Neural progenitor cell (in vitro differentiated cells): ENCODE measurements at regions not wholly inside any gene's neighbourhood (a gene's known extent, or its start where the extent isn't known, plus 50 kb on each side); places are given as distances from the start of the nearest gene placed in this dataset.

ENCODE experiments used
- DNase-seq: peaks from one replicate; pipeline ENCODE4 v3.0.0-alpha.2; 2016; ENCODE audit warnings: low spot score
- H2AFZ ChIP-seq: fragments of 200-600 bp; sonication (generic); replicated peaks from 2 replicates; pipeline ENCODE4 v1.6.1; 2016; ENCODE audit warnings: antibody characterized with exemption
- H3F3A ChIP-seq: fragments of 200-600 bp; sonication (generic); 2 replicates; pipeline ENCODE4 v1.6.1; 2016; ENCODE audit warnings: antibody characterized with exemption, low read depth
- H3K27ac ChIP-seq: fragments of 200-600 bp; sonication (generic); 2 replicates; pipeline ENCODE4 v1.5.1; 2016; ENCODE audit warnings: mild to moderate bottlenecking
- H3K27me3 ChIP-seq: fragments of 200-600 bp; sonication (generic); 2 replicates; pipeline ENCODE4 v1.6.1; 2016; ENCODE audit warnings: mild to moderate bottlenecking, moderate library complexity
- H3K36me3 ChIP-seq: fragments of 200-600 bp; sonication (generic); 2 replicates; pipeline ENCODE4 v1.5.1; 2016
- H3K4me1 ChIP-seq: fragments of 200-600 bp; sonication (generic); 2 replicates; pipeline ENCODE4 v1.6.1; 2016; ENCODE audit warnings: mixed run types
- H3K4me2 ChIP-seq: fragments of 200-600 bp; sonication (generic); 2 replicates; pipeline ENCODE4 v1.6.1; 2016
- H3K4me3 ChIP-seq: fragments of 200-600 bp; sonication (generic); 2 replicates; pipeline ENCODE4 v1.5.1; 2016
- H3K79me2 ChIP-seq: fragments of 200-600 bp; sonication (generic); 2 replicates; pipeline ENCODE4 v1.6.1; 2016; ENCODE audit warnings: low read depth
- H3K9ac ChIP-seq: fragments of 200-600 bp; sonication (generic); 2 replicates; pipeline ENCODE4 v1.6.1; 2016
- H3K9me3 ChIP-seq: fragments of 200-600 bp; sonication (generic); 2 replicates; pipeline ENCODE4 v1.5.1; 2016; ENCODE audit warnings: low read depth
- H4K20me1 ChIP-seq: fragments of 200-600 bp; sonication (generic); 2 replicates; pipeline ENCODE4 v1.6.1; 2016; ENCODE audit warnings: low read depth
- H3K27ac Mint-ChIP-seq: 3 replicates; pipeline ENCODE4 v1.8.0; 2021; ENCODE audit warnings: mixed read lengths
- H3K27me3 Mint-ChIP-seq: 2 replicates; pipeline ENCODE4 v1.8.0; 2022; ENCODE audit warnings: low read depth, mild to moderate bottlenecking, inconsistent platforms, moderate library complexity, mixed read lengths; ENCODE audit not compliant: insufficient read depth
- H3K36me3 Mint-ChIP-seq: 3 replicates; pipeline ENCODE4 v1.8.0; 2021; ENCODE audit warnings: mixed read lengths
- H3K4me1 Mint-ChIP-seq: 3 replicates; pipeline ENCODE4 v1.8.0; 2021; ENCODE audit warnings: mixed read lengths
- H3K4me3 Mint-ChIP-seq: 3 replicates; pipeline ENCODE4 v1.8.0; 2021; ENCODE audit warnings: mild to moderate bottlenecking, moderate library complexity, mixed read lengths
- H3K9me3 Mint-ChIP-seq: 3 replicates; pipeline ENCODE4 v1.8.0; 2020; ENCODE audit warnings: mixed read lengths
- CTCF ChIP-seq: fragments of 200-600 bp; sonication (generic); IDR thresholded peaks from 2 replicates; pipeline ENCODE4 v1.5.1; 2017; ENCODE audit warnings: antibody characterized with exemption, mild to moderate bottlenecking
- EZH2 ChIP-seq: fragments of 200-600 bp; sonication (generic); IDR thresholded peaks from 2 replicates; pipeline ENCODE4 v1.6.1; 2017; ENCODE audit warnings: antibody characterized with exemption, mild to moderate bottlenecking, moderate library complexity
- EZH2phosphoT487 ChIP-seq: fragments of 200-600 bp; sonication (generic); IDR thresholded peaks from 2 replicates; pipeline ENCODE4 v1.6.1; 2017; ENCODE audit warnings: antibody characterized with exemption

GRCh38 chr3:147758771-147759170 is 349.6 kb downstream of the ZIC1 start:
- no peak for DNase-seq
- no peaks in the 10 kb centered on the region for H3K27me3 Mint-ChIP-seq
- Histone ChIP-seq H4K20me1 (no peaks in the 10 kb centered on the region), H3K9ac (no peak overlapping the region), H3K79me2 (no peaks in the 10 kb centered on the region), H3K27me3 (no peaks in the 10 kb centered on the region), H3K27ac (no peak overlapping the region), H3K4me1 (peaks cover 14% of the 10 kb centered on the region), H3K36me3 (no peaks in the 10 kb centered on the region), H2AFZ (peak overlapping the region; percentile 11), H3K4me3 (no peak overlapping the region), H3F3A (no peaks in the 10 kb centered on the region), H3K9me3 (no peaks in the 10 kb centered on the region), H3K4me2 (no peak overlapping the region)
- H3K4me3 Mint-ChIP-seq: no peak overlapping the region
- no peaks in the 10 kb centered on the region for H3K36me3 Mint-ChIP-seq
- H3K27ac Mint-ChIP-seq: no peak overlapping the region
- no peaks in the 10 kb centered on the region for H3K9me3 Mint-ChIP-seq
- no peak for TF ChIP-seq CTCF
- TF ChIP-seq EZH2: no peak
- TF ChIP-seq EZH2phosphoT487: no peak
- H3K4me1 Mint-ChIP-seq: peaks cover 25% of the 10 kb centered on the region

GRCh38 chr3:147760085-147760484 is 350.9 kb downstream of the ZIC1 start:
- Histone ChIP-seq H3K27ac (no peak overlapping the region), H3K36me3 (no peaks in the 10 kb centered on the region), H3K27me3 (no peaks in the 10 kb centered on the region), H3F3A (no peaks in the 10 kb centered on the region), H3K4me2 (no peak overlapping the region), H3K79me2 (no peaks in the 10 kb centered on the region), H2AFZ (no peak overlapping the region), H3K9me3 (no peaks in the 10 kb centered on the region), H3K9ac (no peak overlapping the region), H3K4me3 (no peak overlapping the region), H3K4me1 (peaks cover 14% of the 10 kb centered on the region), H4K20me1 (no peaks in the 10 kb centered on the region)
- no peak for DNase-seq
- H3K4me3 Mint-ChIP-seq: no peak overlapping the region
- H3K36me3 Mint-ChIP-seq: no peaks in the 10 kb centered on the region
- no peaks in the 10 kb centered on the region for H3K27me3 Mint-ChIP-seq
- H3K4me1 Mint-ChIP-seq: peaks cover 25% of the 10 kb centered on the region
- H3K27ac Mint-ChIP-seq: no peak overlapping the region
- TF ChIP-seq EZH2: no peak
- no peak for TF ChIP-seq CTCF
- no peak for TF ChIP-seq EZH2phosphoT487
- no peaks in the 10 kb centered on the region for H3K9me3 Mint-ChIP-seq

- no peak overlapping the region for H3K27ac Mint-ChIP-seq
- H4K20me1 ChIP-seq: no peaks in the 10 kb centered on the region
- no peak overlapping the region for H3K9ac ChIP-seq
- no peaks in the 10 kb centered on the region for H3K36me3 ChIP-seq
- H3K4me1 ChIP-seq: peaks cover 14% of the 10 kb centered on the region
- TF ChIP-seq EZH2phosphoT487 (no peak), EZH2 (no peak), CTCF (no peak)
- no peaks in the 10 kb centered on the region for H3F3A ChIP-seq
- no peaks in the 10 kb centered on the region for H3K9me3 Mint-ChIP-seq
- peaks cover 23% of the 10 kb centered on the region for H3K4me1 Mint-ChIP-seq
- no peak overlapping the region for H3K4me3 Mint-ChIP-seq
- H3K79me2 ChIP-seq: no peaks in the 10 kb centered on the region
- no peaks in the 10 kb centered on the region for H3K9me3 ChIP-seq
- no peak overlapping the region for H3K4me2 ChIP-seq
- no peaks in the 10 kb centered on the region for H3K27me3 ChIP-seq
- no peak overlapping the region for H3K4me3 ChIP-seq
- H3K27ac ChIP-seq: no peak overlapping the region
- no peak for DNase-seq
- H3K27me3 Mint-ChIP-seq: no peaks in the 10 kb centered on the region
- no peaks in the 10 kb centered on the region for H3K36me3 Mint-ChIP-seq
- H2AFZ ChIP-seq: no peak overlapping the region
Measured at GRCh38 chr3:147760941-147761340, 351.8 kb downstream of the ZIC1 start.
